ENCODE measurements at regions not wholly inside any gene's neighbourhood (a gene's known extent, or its start where the extent isn't known, plus 50 kb on each side); places are given as distances from the start of the nearest gene placed in this dataset.

GRCh38 chr1:168640836-168641235, 64.4 kb downstream of the XCL1 start:
- TF ChIP-seq CTCF (conservative IDR thresholded peaks at IDR 0.05) (no peak), ZFX (IDR thresholded peaks at IDR 0.05) (no peak)

All from C4-2B (cell line).